MG63 (cell line): ENCODE measurements at regions not wholly inside any gene's neighbourhood (a gene's known extent, or its start where the extent isn't known, plus 50 kb on each side); places are given as distances from the start of the nearest gene placed in this dataset.

ENCODE experiments used
- DNase-seq: peaks from one replicate; pipeline ENCODE4 v3.0.0-alpha.2; 2020
- H3K27me3 ChIP-seq: fragments of 250-450 bp; sonication (Bioruptor Pico); 2 replicates; pipeline ENCODE4 v1.5.1; 2020; ENCODE audit warnings: mild to moderate bottlenecking, moderate library complexity
- H3K36me3 ChIP-seq: fragments of 250-450 bp; sonication (Bioruptor Pico); 2 replicates; pipeline ENCODE4 v1.5.1; 2020; ENCODE audit warnings: mild to moderate bottlenecking, moderate library complexity
- H3K4me3 ChIP-seq: fragments of 250-450 bp; sonication (Bioruptor Pico); 2 replicates; pipeline ENCODE4 v1.5.1; 2020; ENCODE audit warnings: mild to moderate bottlenecking, moderate library complexity
- H3K9me3 ChIP-seq: fragments of 250-450 bp; sonication (Bioruptor Pico); 2 replicates; pipeline ENCODE4 v1.5.1; 2020; ENCODE audit warnings: mild to moderate bottlenecking, moderate library complexity

- Histone ChIP-seq H3K9me3 (no peaks in the 10 kb centered on the region), H3K36me3 (no peaks in the 10 kb centered on the region), H3K4me3 (no peak overlapping the region), H3K27me3 (no peaks in the 10 kb centered on the region)
- no peak for DNase-seq
Measured at GRCh38 chr2:129080715-129081476, 762.2 kb upstream of the HS6ST1 start.

- no peaks in the 10 kb centered on the region for H3K36me3 ChIP-seq
- H3K27me3 ChIP-seq = no peaks in the 10 kb centered on the region
- no peak overlapping the region for H3K4me3 ChIP-seq
- DNase-seq = no peak
- H3K9me3 ChIP-seq = no peaks in the 10 kb centered on the region
Measured at GRCh38 chr2:129085386-129085785, 766.7 kb upstream of the HS6ST1 start.

GRCh38 chr2:129087133-129087813 lies 768.6 kb upstream of the HS6ST1 start:
- DNase-seq = peak; percentile 32
- H3K4me3 ChIP-seq = no peak overlapping the region
- H3K9me3 ChIP-seq = no peaks in the 10 kb centered on the region
- no peaks in the 10 kb centered on the region for H3K27me3 ChIP-seq
- H3K36me3 ChIP-seq = no peaks in the 10 kb centered on the region

GRCh38 chr2:129091620-129092019 lies 773.0 kb upstream of the HS6ST1 start:
- H3K27me3 ChIP-seq = no peaks in the 10 kb centered on the region
- H3K4me3 ChIP-seq = no peak overlapping the region
- no peak for DNase-seq
- no peaks in the 10 kb centered on the region for H3K9me3 ChIP-seq
- no peaks in the 10 kb centered on the region for H3K36me3 ChIP-seq

- no peaks in the 10 kb centered on the region for H3K9me3 ChIP-seq
- no peak for DNase-seq
- H3K36me3 ChIP-seq = no peaks in the 10 kb centered on the region
- H3K4me3 ChIP-seq = no peak overlapping the region
- H3K27me3 ChIP-seq = no peaks in the 10 kb centered on the region
Measured at GRCh38 chr2:129092956-129093355, 774.3 kb upstream of the HS6ST1 start.

GRCh38 chr2:129101186-129101585 lies 782.5 kb upstream of the HS6ST1 start:
- no peak for DNase-seq
- no peaks in the 10 kb centered on the region for H3K27me3 ChIP-seq
- H3K9me3 ChIP-seq = no peaks in the 10 kb centered on the region
- H3K36me3 ChIP-seq = no peaks in the 10 kb centered on the region
- H3K4me3 ChIP-seq = no peak overlapping the region

GRCh38 chr2:129103936-129104878 lies 785.5 kb upstream of the HS6ST1 start:
- H3K9me3 ChIP-seq = no peaks in the 10 kb centered on the region
- DNase-seq = no peak
- H3K27me3 ChIP-seq = no peaks in the 10 kb centered on the region
- H3K4me3 ChIP-seq = no peak overlapping the region
- H3K36me3 ChIP-seq = no peaks in the 10 kb centered on the region

GRCh38 chr2:129112181-129112580 lies 793.5 kb upstream of the HS6ST1 start:
- Histone ChIP-seq H3K36me3 (no peaks in the 10 kb centered on the region), H3K27me3 (no peaks in the 10 kb centered on the region), H3K9me3 (no peaks in the 10 kb centered on the region), H3K4me3 (no peak overlapping the region)
- DNase-seq = no peak

GRCh38 chr2:129113776-129114175 lies 795.1 kb upstream of the HS6ST1 start:
- no peak for DNase-seq
- H3K4me3 ChIP-seq = no peak overlapping the region
- no peaks in the 10 kb centered on the region for H3K9me3 ChIP-seq
- H3K27me3 ChIP-seq = no peaks in the 10 kb centered on the region
- no peaks in the 10 kb centered on the region for H3K36me3 ChIP-seq

GRCh38 chr2:129117434-129117833 lies 798.8 kb upstream of the HS6ST1 start:
- H3K36me3 ChIP-seq = no peaks in the 10 kb centered on the region
- no peaks in the 10 kb centered on the region for H3K27me3 ChIP-seq
- no peak for DNase-seq
- H3K4me3 ChIP-seq = no peak overlapping the region
- H3K9me3 ChIP-seq = no peaks in the 10 kb centered on the region

- Histone ChIP-seq H3K27me3 (no peaks in the 10 kb centered on the region), H3K36me3 (no peaks in the 10 kb centered on the region), H3K4me3 (no peak overlapping the region), H3K9me3 (no peaks in the 10 kb centered on the region)
- no peak for DNase-seq
Measured at GRCh38 chr2:129118296-129118695, 799.6 kb upstream of the HS6ST1 start.

GRCh38 chr2:129129087-129129486 lies 810.4 kb upstream of the HS6ST1 start:
- DNase-seq = no peak
- no peaks in the 10 kb centered on the region for H3K27me3 ChIP-seq
- no peaks in the 10 kb centered on the region for H3K9me3 ChIP-seq
- no peaks in the 10 kb centered on the region for H3K36me3 ChIP-seq
- no peak overlapping the region for H3K4me3 ChIP-seq

- no peaks in the 10 kb centered on the region for H3K9me3 ChIP-seq
- H3K36me3 ChIP-seq = no peaks in the 10 kb centered on the region
- no peak for DNase-seq
- H3K27me3 ChIP-seq = no peaks in the 10 kb centered on the region
- H3K4me3 ChIP-seq = no peak overlapping the region
Measured at GRCh38 chr2:129133692-129134641, 815.3 kb upstream of the HS6ST1 start.

- Histone ChIP-seq H3K9me3 (no peaks in the 10 kb centered on the region), H3K36me3 (no peaks in the 10 kb centered on the region), H3K27me3 (no peaks in the 10 kb centered on the region), H3K4me3 (no peak overlapping the region)
- no peak for DNase-seq
Measured at GRCh38 chr2:129135017-129135416, 816.3 kb upstream of the HS6ST1 start.

GRCh38 chr2:129139380-129139779 lies 820.7 kb upstream of the HS6ST1 start:
- Histone ChIP-seq H3K36me3 (no peaks in the 10 kb centered on the region), H3K27me3 (no peaks in the 10 kb centered on the region), H3K4me3 (no peak overlapping the region), H3K9me3 (no peaks in the 10 kb centered on the region)
- no peak for DNase-seq

GRCh38 chr2:129142465-129142864 lies 823.8 kb upstream of the HS6ST1 start:
- Histone ChIP-seq H3K9me3 (no peaks in the 10 kb centered on the region), H3K36me3 (no peaks in the 10 kb centered on the region), H3K4me3 (no peak overlapping the region), H3K27me3 (no peaks in the 10 kb centered on the region)
- DNase-seq = no peak
